ENCODE measurements at regions not wholly inside any gene's neighbourhood (a gene's known extent, or its start where the extent isn't known, plus 50 kb on each side); places are given as distances from the start of the nearest gene placed in this dataset.

DNA sequence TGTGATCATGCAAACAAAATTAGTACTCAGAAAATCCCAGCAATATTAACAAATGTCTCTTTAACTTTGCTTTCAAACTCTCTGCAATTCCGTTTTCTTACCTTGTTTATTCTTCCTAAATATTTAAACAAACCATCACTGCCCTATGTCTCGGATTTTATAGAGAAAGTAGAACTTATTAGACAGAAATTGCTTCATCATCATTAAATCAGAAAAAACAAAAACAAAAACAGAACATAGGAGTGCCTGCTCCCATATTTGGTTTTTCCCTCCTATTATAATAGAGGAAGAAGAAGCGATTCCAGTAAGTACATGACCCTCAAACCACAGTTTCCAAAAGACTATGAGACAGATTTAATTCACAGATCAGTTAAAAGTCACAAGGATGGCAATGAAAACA lies 1228.0 kb downstream of the RPA4 start:
- Histone ChIP-seq H3K27me3 (replicated peaks; ENCODE audit: insufficient read depth) (no peaks in the 10 kb centered on the region), H3K9me2 (ENCODE audit: insufficient read depth) (no peaks in the 10 kb centered on the region), H4K20me1 (ENCODE audit: insufficient read depth) (no peaks in the 10 kb centered on the region), H3K9me3 (ENCODE audit: low read depth) (no peaks in the 10 kb centered on the region), H3K4me3 (no peak overlapping the region), H3K27ac (no peak overlapping the region), H3F3A (ENCODE audit: insufficient read depth) (no peaks in the 10 kb centered on the region), H3K79me2 (ENCODE audit: insufficient read depth) (no peaks in the 10 kb centered on the region), H2AFZ (no peak overlapping the region), H3K36me3 (ENCODE audit: low read depth) (no peaks in the 10 kb centered on the region), H3K4me1 (ENCODE audit: insufficient read depth) (no peaks in the 10 kb centered on the region), H3K9ac (no peak overlapping the region), H3K4me2 (ENCODE audit: unreplicated experiment) (no peak overlapping the region)
- in situ Hi-C loops (cut with MboI): no loop called here
- 0 to 7% methylated on average over 3 of the region's 3 CpGs for WGBS, 2 experiments (ENCODE audit: low coverage in 1 of 2, low lambda C conversion rate in 2 of 2, missing lambda C conversion rate in 2 of 2)
- no peak for TF ChIP-seq EZH2phosphoT487 (IDR thresholded peaks at IDR 0.05; ENCODE audit: insufficient read depth, low read depth)
- no peak for TF ChIP-seq EZH2 (IDR thresholded peaks at IDR 0.05; ENCODE audit: insufficient read depth, poor library complexity, severe bottlenecking)
- no peak for DNase-seq

GRCh38 chrX:98114021-98114420 lies 1230.3 kb downstream of the RPA4 start:
- Histone ChIP-seq H4K20me1 (ENCODE audit: insufficient read depth) (no peaks in the 10 kb centered on the region), H3K4me3 (no peak overlapping the region), H3K27me3 (replicated peaks; ENCODE audit: insufficient read depth) (no peaks in the 10 kb centered on the region), H3K79me2 (ENCODE audit: insufficient read depth) (no peaks in the 10 kb centered on the region), H3F3A (ENCODE audit: insufficient read depth) (no peaks in the 10 kb centered on the region), H2AFZ (no peak overlapping the region), H3K4me2 (ENCODE audit: unreplicated experiment) (no peak overlapping the region), H3K4me1 (ENCODE audit: insufficient read depth) (no peaks in the 10 kb centered on the region), H3K9me2 (ENCODE audit: insufficient read depth) (no peaks in the 10 kb centered on the region), H3K27ac (no peak overlapping the region), H3K9ac (no peak overlapping the region), H3K9me3 (ENCODE audit: low read depth) (no peaks in the 10 kb centered on the region), H3K36me3 (ENCODE audit: low read depth) (no peaks in the 10 kb centered on the region)
- DNase-seq: no peak
- TF ChIP-seq EZH2 (IDR thresholded peaks at IDR 0.05; ENCODE audit: insufficient read depth, poor library complexity, severe bottlenecking) (no peak), EZH2phosphoT487 (IDR thresholded peaks at IDR 0.05; ENCODE audit: insufficient read depth, low read depth) (no peak)
- in situ Hi-C loops (cut with MboI): no loop called here
- WGBS, 2 experiments (ENCODE audit: low coverage in 1 of 2, low lambda C conversion rate in 2 of 2, missing lambda C conversion rate in 2 of 2): 11 to 15% methylated on average over 2 of the region's 2 CpGs

- Histone ChIP-seq H4K20me1 (ENCODE audit: insufficient read depth) (no peaks in the 10 kb centered on the region), H3K4me3 (no peak overlapping the region), H2AFZ (no peak overlapping the region), H3K9me3 (ENCODE audit: low read depth) (no peaks in the 10 kb centered on the region), H3K36me3 (ENCODE audit: low read depth) (no peaks in the 10 kb centered on the region), H3K79me2 (ENCODE audit: insufficient read depth) (no peaks in the 10 kb centered on the region), H3F3A (ENCODE audit: insufficient read depth) (no peaks in the 10 kb centered on the region), H3K4me1 (ENCODE audit: insufficient read depth) (no peaks in the 10 kb centered on the region), H3K27ac (no peak overlapping the region), H3K4me2 (ENCODE audit: unreplicated experiment) (no peak overlapping the region), H3K27me3 (replicated peaks; ENCODE audit: insufficient read depth) (no peaks in the 10 kb centered on the region), H3K9ac (no peak overlapping the region), H3K9me2 (ENCODE audit: insufficient read depth) (no peaks in the 10 kb centered on the region)
- TF ChIP-seq EZH2phosphoT487 (IDR thresholded peaks at IDR 0.05; ENCODE audit: insufficient read depth, low read depth): no peak
- TF ChIP-seq EZH2 (IDR thresholded peaks at IDR 0.05; ENCODE audit: insufficient read depth, poor library complexity, severe bottlenecking): no peak
- in situ Hi-C loops (cut with MboI): no loop called here
- no peak for DNase-seq
- 20 to 30% methylated on average over 1 of the region's 1 CpG for WGBS, 2 experiments (ENCODE audit: low coverage in 1 of 2, low lambda C conversion rate in 2 of 2, missing lambda C conversion rate in 2 of 2)
Measured at GRCh38 chrX:98141466-98141865, 1257.8 kb downstream of the RPA4 start.

DNA sequence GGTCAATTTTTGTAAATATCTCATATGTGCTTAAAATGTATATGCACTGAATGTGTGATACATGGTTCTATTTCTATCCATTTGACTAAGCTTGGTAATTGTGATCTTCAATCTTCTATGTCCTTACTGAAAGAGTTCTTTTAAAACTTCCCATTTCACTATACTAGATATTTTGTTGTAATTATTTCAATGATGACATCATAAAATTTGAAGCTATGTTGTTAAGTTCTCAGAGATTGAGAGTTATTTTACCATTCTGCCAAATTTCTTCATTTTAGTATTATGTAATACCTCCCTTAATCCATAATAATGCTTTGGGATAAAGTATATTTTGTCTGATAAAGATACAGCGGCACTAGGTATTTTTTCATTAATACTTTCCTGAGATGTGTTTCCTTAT lies 1307.3 kb downstream of the RPA4 start:
- no peak overlapping the region for H3K27ac ChIP-seq

DNA sequence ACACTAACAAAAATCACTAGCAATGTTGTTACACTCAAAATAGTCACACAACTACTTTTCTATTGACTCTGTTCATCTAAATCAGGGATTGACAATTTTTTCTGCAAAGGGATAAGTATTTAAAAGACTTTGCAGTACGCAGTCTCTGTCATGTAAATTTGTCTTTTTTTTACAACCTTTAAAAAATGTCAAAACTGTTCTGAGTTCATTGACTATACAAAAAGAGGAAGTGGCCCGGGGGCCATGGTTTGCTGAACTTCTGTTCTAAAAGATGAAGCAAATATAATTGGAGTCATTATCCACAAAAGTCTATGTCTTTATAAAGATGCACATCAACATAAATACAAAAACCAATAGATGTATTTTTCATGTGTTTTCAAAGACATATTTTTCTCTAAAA lies 1310.3 kb downstream of the RPA4 start:
- H3K4me3 ChIP-seq: no peak overlapping the region
- H3K4me1 ChIP-seq (ENCODE audit: insufficient read depth): no peaks in the 10 kb centered on the region
- no peaks in the 10 kb centered on the region for H3K27me3 ChIP-seq (replicated peaks; ENCODE audit: insufficient read depth)
- in situ Hi-C loops (cut with MboI): no loop called here
- TF ChIP-seq EZH2 (IDR thresholded peaks at IDR 0.05; ENCODE audit: insufficient read depth, poor library complexity, severe bottlenecking) (no peak), EZH2phosphoT487 (IDR thresholded peaks at IDR 0.05; ENCODE audit: insufficient read depth, low read depth) (no peak)
- no peak overlapping the region for H2AFZ ChIP-seq
- H3K79me2 ChIP-seq (ENCODE audit: insufficient read depth): no peaks in the 10 kb centered on the region
- H3K27ac ChIP-seq: no peak overlapping the region
- no peak overlapping the region for H3K9ac ChIP-seq
- no peaks in the 10 kb centered on the region for H4K20me1 ChIP-seq (ENCODE audit: insufficient read depth)
- no peak overlapping the region for H3K4me2 ChIP-seq (ENCODE audit: unreplicated experiment)
- DNase-seq: no peak
- WGBS, 2 experiments (ENCODE audit: low coverage in 1 of 2, low lambda C conversion rate in 2 of 2, missing lambda C conversion rate in 2 of 2): 13 to 42% methylated on average over 2 of the region's 2 CpGs
- H3F3A ChIP-seq (ENCODE audit: insufficient read depth): no peaks in the 10 kb centered on the region
- no peaks in the 10 kb centered on the region for H3K9me3 ChIP-seq (ENCODE audit: low read depth)
- H3K9me2 ChIP-seq (ENCODE audit: insufficient read depth): no peaks in the 10 kb centered on the region
- H3K36me3 ChIP-seq (ENCODE audit: low read depth): no peaks in the 10 kb centered on the region

More for the DNA sequence above, 1307.3 kb downstream of the RPA4 start:
- WGBS, 2 experiments (ENCODE audit: low coverage in 1 of 2, low lambda C conversion rate in 2 of 2, missing lambda C conversion rate in 2 of 2): 41 to 44% methylated on average over 1 of the region's 1 CpG
- no peaks in the 10 kb centered on the region for H3K36me3 ChIP-seq (ENCODE audit: low read depth)
- no peak for DNase-seq
- no peak overlapping the region for H3K4me3 ChIP-seq
- H2AFZ ChIP-seq: no peak overlapping the region
- no peaks in the 10 kb centered on the region for H3F3A ChIP-seq (ENCODE audit: insufficient read depth)
- in situ Hi-C loops (cut with MboI): no loop called here
- H3K9me3 ChIP-seq (ENCODE audit: low read depth): no peaks in the 10 kb centered on the region
- no peak overlapping the region for H3K9ac ChIP-seq
- H3K4me2 ChIP-seq (ENCODE audit: unreplicated experiment): no peak overlapping the region
- TF ChIP-seq EZH2 (IDR thresholded peaks at IDR 0.05; ENCODE audit: insufficient read depth, poor library complexity, severe bottlenecking): no peak
- no peak for TF ChIP-seq EZH2phosphoT487 (IDR thresholded peaks at IDR 0.05; ENCODE audit: insufficient read depth, low read depth)
- no peaks in the 10 kb centered on the region for H3K27me3 ChIP-seq (replicated peaks; ENCODE audit: insufficient read depth)
- H3K79me2 ChIP-seq (ENCODE audit: insufficient read depth): no peaks in the 10 kb centered on the region
- H3K4me1 ChIP-seq (ENCODE audit: insufficient read depth): no peaks in the 10 kb centered on the region
- no peaks in the 10 kb centered on the region for H3K9me2 ChIP-seq (ENCODE audit: insufficient read depth)
- H4K20me1 ChIP-seq (ENCODE audit: insufficient read depth): no peaks in the 10 kb centered on the region

All from GM23248 (cell line).